GM19238 (cell line): ENCODE measurements at regions not wholly inside any gene's neighbourhood (a gene's known extent, or its start where the extent isn't known, plus 50 kb on each side); places are given as distances from the start of the nearest gene placed in this dataset.

ENCODE experiments used
- DNase-seq: peaks from one replicate; pipeline ENCODE4 v3.0.0; 2011; ENCODE audit warnings: low spot score; ENCODE audit not compliant: insufficient read length

GRCh38 chr2:204046145-204046544 is 109.6 kb downstream of the ICOS start:
- DNase-seq: no peak

GRCh38 chr2:204049635-204050034 is 113.1 kb downstream of the ICOS start:
- no peak for DNase-seq

GRCh38 chr2:204050681-204051080 is 114.1 kb downstream of the ICOS start:
- DNase-seq: no peak

- no peak for DNase-seq
Observed at GRCh38 chr2:204051476-204051875, 114.9 kb downstream of the ICOS start.

GRCh38 chr2:204051984-204052556 is 115.5 kb downstream of the ICOS start:
- no peak for DNase-seq

- DNase-seq: no peak
Observed at GRCh38 chr2:204059016-204059415, 122.5 kb downstream of the ICOS start.

GRCh38 chr2:204060841-204061240 is 124.3 kb downstream of the ICOS start:
- no peak for DNase-seq

GRCh38 chr2:204061241-204061640 is 124.7 kb downstream of the ICOS start:
- no peak for DNase-seq

- no peak for DNase-seq
Observed at GRCh38 chr2:204064119-204064518, 127.6 kb downstream of the ICOS start.

GRCh38 chr2:204065566-204065965 is 129.0 kb downstream of the ICOS start:
- DNase-seq: no peak

- DNase-seq: no peak
Observed at GRCh38 chr2:204066051-204066450, 129.5 kb downstream of the ICOS start.

- DNase-seq: no peak
Observed at GRCh38 chr2:204069804-204070203, 133.2 kb downstream of the ICOS start.

GRCh38 chr2:204072443-204073324 is 136.1 kb downstream of the ICOS start:
- peak; percentile 10 for DNase-seq

- no peak for DNase-seq
Observed at GRCh38 chr2:204074456-204074855, 137.9 kb downstream of the ICOS start.

- no peak for DNase-seq
Observed at GRCh38 chr2:204078003-204078698, 141.6 kb downstream of the ICOS start.

- DNase-seq: no peak
Observed at GRCh38 chr2:204081487-204082425, 145.2 kb downstream of the ICOS start.

- no peak for DNase-seq
Observed at GRCh38 chr2:204086167-204086566, 149.6 kb downstream of the ICOS start.

GRCh38 chr2:204089105-204089504 is 152.5 kb downstream of the ICOS start:
- DNase-seq: no peak

- DNase-seq: no peak
Observed at GRCh38 chr2:204089574-204089973, 153.0 kb downstream of the ICOS start.

- no peak for DNase-seq
Observed at GRCh38 chr2:204090021-204090420, 153.5 kb downstream of the ICOS start.

GRCh38 chr2:204104811-204105210 is 168.2 kb downstream of the ICOS start:
- DNase-seq: no peak
